ENCODE measurements at regions not wholly inside any gene's neighbourhood (a gene's known extent, or its start where the extent isn't known, plus 50 kb on each side); places are given as distances from the start of the nearest gene placed in this dataset.
A peak's percentile ranks its signal among the peaks of the same experiment; 100 is the strongest.

DNA sequence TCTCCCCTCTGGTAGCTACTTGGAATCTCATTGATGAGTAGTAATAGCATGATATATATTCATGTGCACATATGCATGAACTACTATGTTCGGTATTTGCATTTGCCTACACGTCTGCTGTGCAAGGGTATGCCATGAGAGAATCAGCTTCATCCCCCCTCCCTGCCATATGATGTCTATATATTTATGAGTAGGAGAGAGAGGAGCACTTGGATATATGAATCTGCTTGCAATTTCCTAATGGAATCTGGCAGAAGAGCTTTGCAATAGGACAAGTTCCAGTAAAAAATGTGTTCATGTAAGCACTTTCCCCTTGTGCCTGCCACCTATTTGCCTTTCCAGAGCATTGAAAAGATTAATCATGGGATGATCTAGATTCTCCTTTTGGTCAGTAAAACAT, 76.2 kb upstream of the BACH2 start:
- Mint-ChIP-seq H3K36me3 (ENCODE audit: low read depth, unreplicated experiment) (no peaks in the 10 kb centered on the region), H3K27ac (ENCODE audit: unreplicated experiment) (no peak overlapping the region), H3K4me1 (ENCODE audit: low read depth, unreplicated experiment) (peaks cover 32% of the 10 kb centered on the region), H3K9me3 (ENCODE audit: unreplicated experiment) (no peaks in the 10 kb centered on the region), H3K4me3 (ENCODE audit: unreplicated experiment) (no peak overlapping the region), H3K27me3 (ENCODE audit: low read depth, unreplicated experiment) (no peaks in the 10 kb centered on the region)
- no peak for FAIRE-seq
- no peak overlapping the region for H3K4me2 ChIP-seq (ENCODE audit: low read length)
- H3K4me3 ChIP-seq (ENCODE audit: insufficient read depth, low read depth, low read length) = no peak overlapping the region
- H3K36me3 ChIP-seq (ENCODE audit: insufficient read depth, low read length) = no peaks in the 10 kb centered on the region
- no peak overlapping the region for H2AFZ ChIP-seq (ENCODE audit: low read depth, low read length)
- H3K79me2 ChIP-seq (ENCODE audit: insufficient read depth, low read length) = no peaks in the 10 kb centered on the region
- H3K9ac ChIP-seq (ENCODE audit: low read length) = no peak overlapping the region
- H3K27ac ChIP-seq (ENCODE audit: low read depth, low read length) = no peak overlapping the region
- no peaks in the 10 kb centered on the region for H3K27me3 ChIP-seq (ENCODE audit: insufficient read depth, low read length)
- no peak for DNase-seq (ENCODE audit: low read depth)
- H4K20me1 ChIP-seq (ENCODE audit: insufficient read depth, low read length) = no peaks in the 10 kb centered on the region
- no peak for TF ChIP-seq EZH2 (IDR thresholded peaks at IDR 0.05; ENCODE audit: insufficient read depth, low read length)
- TF ChIP-seq, protein P1, sequence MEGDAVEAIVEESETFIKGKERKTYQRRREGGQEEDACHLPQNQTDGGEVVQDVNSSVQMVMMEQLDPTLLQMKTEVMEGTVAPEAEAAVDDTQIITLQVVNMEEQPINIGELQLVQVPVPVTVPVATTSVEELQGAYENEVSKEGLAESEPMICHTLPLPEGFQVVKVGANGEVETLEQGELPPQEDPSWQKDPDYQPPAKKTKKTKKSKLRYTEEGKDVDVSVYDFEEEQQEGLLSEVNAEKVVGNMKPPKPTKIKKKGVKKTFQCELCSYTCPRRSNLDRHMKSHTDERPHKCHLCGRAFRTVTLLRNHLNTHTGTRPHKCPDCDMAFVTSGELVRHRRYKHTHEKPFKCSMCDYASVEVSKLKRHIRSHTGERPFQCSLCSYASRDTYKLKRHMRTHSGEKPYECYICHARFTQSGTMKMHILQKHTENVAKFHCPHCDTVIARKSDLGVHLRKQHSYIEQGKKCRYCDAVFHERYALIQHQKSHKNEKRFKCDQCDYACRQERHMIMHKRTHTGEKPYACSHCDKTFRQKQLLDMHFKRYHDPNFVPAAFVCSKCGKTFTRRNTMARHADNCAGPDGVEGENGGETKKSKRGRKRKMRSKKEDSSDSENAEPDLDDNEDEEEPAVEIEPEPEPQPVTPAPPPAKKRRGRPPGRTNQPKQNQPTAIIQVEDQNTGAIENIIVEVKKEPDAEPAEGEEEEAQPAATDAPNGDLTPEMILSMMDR (IDR thresholded peaks at IDR 0.05; ENCODE audit: insufficient read depth, low read depth, low read length) = no peak
- H3K9me3 ChIP-seq (ENCODE audit: insufficient read depth, low read depth, low read length) = no peaks in the 10 kb centered on the region
- peaks cover 28% of the 10 kb centered on the region for H3K4me1 ChIP-seq (ENCODE audit: insufficient read depth, low read length)

DNA sequence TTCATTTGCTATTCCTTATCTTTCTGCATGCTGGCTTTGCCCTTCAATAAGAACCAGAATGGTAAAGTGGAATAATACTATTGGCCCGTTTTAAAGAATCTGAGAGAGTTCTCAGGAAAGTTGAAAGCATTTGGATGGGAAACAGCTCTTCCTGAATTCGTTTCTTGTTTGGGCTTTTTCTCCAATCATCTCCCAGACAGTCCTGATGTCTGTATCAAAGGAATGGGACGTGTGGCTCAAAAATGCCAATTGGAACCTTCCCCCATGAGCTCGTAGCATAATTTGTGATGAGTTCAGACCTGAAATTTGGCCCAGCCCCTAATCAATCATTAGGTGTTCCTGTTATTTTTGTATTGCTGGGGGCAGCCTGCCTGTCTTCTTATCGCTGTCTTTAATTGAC, 75.8 kb upstream of the BACH2 start:
- no peak for TF ChIP-seq EZH2 (IDR thresholded peaks at IDR 0.05; ENCODE audit: insufficient read depth, low read length)
- TF ChIP-seq, protein P1 (IDR thresholded peaks at IDR 0.05; ENCODE audit: insufficient read depth, low read depth, low read length) = no peak
- Histone ChIP-seq H3K4me2 (ENCODE audit: low read length) (no peak overlapping the region), H3K4me3 (ENCODE audit: insufficient read depth, low read depth, low read length) (no peak overlapping the region), H3K9ac (ENCODE audit: low read length) (no peak overlapping the region), H3K27me3 (ENCODE audit: insufficient read depth, low read length) (no peaks in the 10 kb centered on the region), H3K36me3 (ENCODE audit: insufficient read depth, low read length) (no peaks in the 10 kb centered on the region), H4K20me1 (ENCODE audit: insufficient read depth, low read length) (no peaks in the 10 kb centered on the region), H3K4me1 (ENCODE audit: insufficient read depth, low read length) (peaks cover 28% of the 10 kb centered on the region), H3K79me2 (ENCODE audit: insufficient read depth, low read length) (no peaks in the 10 kb centered on the region), H3K27ac (ENCODE audit: low read depth, low read length) (no peak overlapping the region), H3K9me3 (ENCODE audit: insufficient read depth, low read depth, low read length) (no peaks in the 10 kb centered on the region), H2AFZ (ENCODE audit: low read depth, low read length) (no peak overlapping the region)
- H3K27me3 Mint-ChIP-seq (ENCODE audit: low read depth, unreplicated experiment) = no peaks in the 10 kb centered on the region
- no peak overlapping the region for H3K4me3 Mint-ChIP-seq (ENCODE audit: unreplicated experiment)
- peaks cover 32% of the 10 kb centered on the region for H3K4me1 Mint-ChIP-seq (ENCODE audit: low read depth, unreplicated experiment)
- H3K27ac Mint-ChIP-seq (ENCODE audit: unreplicated experiment) = no peak overlapping the region
- FAIRE-seq (no peak), DNase-seq (ENCODE audit: low read depth) (no peak)
- H3K36me3 Mint-ChIP-seq (ENCODE audit: low read depth, unreplicated experiment) = no peaks in the 10 kb centered on the region
- H3K9me3 Mint-ChIP-seq (ENCODE audit: unreplicated experiment) = no peaks in the 10 kb centered on the region

DNA sequence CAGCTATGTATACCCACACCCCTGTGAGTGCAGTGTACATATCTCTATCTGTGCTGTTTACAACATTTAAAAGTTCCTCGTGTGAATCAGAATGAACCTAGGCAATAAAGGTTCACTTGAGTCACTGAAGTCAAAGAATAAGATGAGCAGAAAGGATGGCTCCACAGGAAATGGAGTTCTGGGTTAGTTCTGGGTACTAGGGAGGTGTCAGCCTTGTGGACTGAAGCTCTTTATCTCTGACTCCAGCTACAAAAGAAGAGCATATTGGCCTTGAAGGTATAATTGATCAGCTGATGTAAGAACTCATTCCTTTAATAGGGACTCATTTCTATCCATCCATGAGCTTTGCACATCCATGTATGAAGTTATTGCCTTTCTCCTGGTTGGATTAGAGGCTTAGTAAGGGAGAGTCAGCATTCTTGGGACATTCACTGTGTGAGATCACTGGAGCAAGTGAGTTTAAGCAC, 73.9 kb upstream of the BACH2 start:
- TF ChIP-seq, protein P1 (IDR thresholded peaks at IDR 0.05; ENCODE audit: insufficient read depth, low read depth, low read length) = no peak
- no peak for TF ChIP-seq EZH2 (IDR thresholded peaks at IDR 0.05; ENCODE audit: insufficient read depth, low read length)
- peaks cover 23% of the 10 kb centered on the region for H3K4me1 Mint-ChIP-seq (ENCODE audit: low read depth, unreplicated experiment)
- Histone ChIP-seq H4K20me1 (ENCODE audit: insufficient read depth, low read length) (no peaks in the 10 kb centered on the region), H3K27me3 (ENCODE audit: insufficient read depth, low read length) (peaks cover 3% of the 10 kb centered on the region), H3K9ac (ENCODE audit: low read length) (no peak overlapping the region), H3K9me3 (ENCODE audit: insufficient read depth, low read depth, low read length) (no peaks in the 10 kb centered on the region), H3K4me2 (ENCODE audit: low read length) (no peak overlapping the region), H3K4me1 (ENCODE audit: insufficient read depth, low read length) (peaks cover 18% of the 10 kb centered on the region), H3K27ac (ENCODE audit: low read depth, low read length) (no peak overlapping the region), H3K36me3 (ENCODE audit: insufficient read depth, low read length) (no peaks in the 10 kb centered on the region), H3K4me3 (ENCODE audit: insufficient read depth, low read depth, low read length) (no peak overlapping the region), H2AFZ (ENCODE audit: low read depth, low read length) (no peak overlapping the region), H3K79me2 (ENCODE audit: insufficient read depth, low read length) (no peaks in the 10 kb centered on the region)
- DNase-seq (ENCODE audit: low read depth) (no peak), FAIRE-seq (no peak)
- H3K27ac Mint-ChIP-seq (ENCODE audit: unreplicated experiment) = peak overlapping the region; percentile 68
- H3K27me3 Mint-ChIP-seq (ENCODE audit: low read depth, unreplicated experiment) = no peaks in the 10 kb centered on the region
- H3K4me3 Mint-ChIP-seq (ENCODE audit: unreplicated experiment) = no peak overlapping the region
- no peaks in the 10 kb centered on the region for H3K36me3 Mint-ChIP-seq (ENCODE audit: low read depth, unreplicated experiment)
- H3K9me3 Mint-ChIP-seq (ENCODE audit: unreplicated experiment) = no peaks in the 10 kb centered on the region
